ENCODE measurements at regions not wholly inside any gene's neighbourhood (a gene's known extent, or its start where the extent isn't known, plus 50 kb on each side); places are given as distances from the start of the nearest gene placed in this dataset.

- H3K27me3 Mint-ChIP-seq (ENCODE audit: low read depth in 3 of 3) = peaks cover 0 to 2% (median 1%) of the 10 kb centered on the region in 3 donors
- no peaks in the 10 kb centered on the region for H3K27me3 ChIP-seq (ENCODE audit: control insufficient read depth in 2 of 2, insufficient read depth in 2 of 2, low read length in 2 of 2)
- no peak for TF ChIP-seq CTCF (IDR thresholded peaks at IDR 0.05)
- no peaks in the 10 kb centered on the region for H3K36me3 ChIP-seq (replicated peaks in 1 of 2; ENCODE audit: control insufficient read depth in 1 of 2, insufficient read depth in 2 of 2, low read length in 2 of 2)
- no peak overlapping the region for H3K9ac ChIP-seq (ENCODE audit: insufficient read depth, low read length, poor library complexity, severe bottlenecking)
- H4K20me1 ChIP-seq (ENCODE audit: insufficient read depth, low read length) = no peaks in the 10 kb centered on the region
- DNase-seq = no peak
- H3K4me3 Mint-ChIP-seq = no peak overlapping the region
- no peak overlapping the region for H2AFZ ChIP-seq (ENCODE audit: insufficient read depth, low read depth, low read length, poor library complexity, severe bottlenecking)
- no peak overlapping the region for H3K27ac Mint-ChIP-seq
- no peaks in the 10 kb centered on the region for H3K36me3 Mint-ChIP-seq
- H3K4me3 ChIP-seq (replicated peaks in 1 of 3; ENCODE audit: low read depth in 2 of 3, low read length in 3 of 3) = no peak overlapping the region
- no peaks in the 10 kb centered on the region for H3K4me1 ChIP-seq (ENCODE audit: control insufficient read depth in 1 of 2, insufficient read depth in 2 of 2, low read length in 2 of 2)
- WGBS (ENCODE audit: insufficient coverage) = 75% methylated on average over 4 of the region's 6 CpGs
- H3K9me3 Mint-ChIP-seq = peaks cover 0 to 9% (median 3%) of the 10 kb centered on the region in 7 donors
- H3K79me2 ChIP-seq (ENCODE audit: insufficient read depth, low read length) = no peaks in the 10 kb centered on the region
- intact Hi-C loops (cut with micrococcal nuclease) = no loop called here
- no peaks in the 10 kb centered on the region for H3K4me1 Mint-ChIP-seq
- no peak overlapping the region for H3K4me2 ChIP-seq (replicated peaks; ENCODE audit: extremely low read depth, low read length, poor library complexity, severe bottlenecking)
- H3K9me3 ChIP-seq (replicated peaks in 1 of 2; ENCODE audit: control insufficient read depth in 1 of 2, insufficient read depth in 1 of 2, low read length in 2 of 2) = no peaks in the 10 kb centered on the region
- no peak overlapping the region for H3K27ac ChIP-seq (ENCODE audit: low read depth in 1 of 2, low read length in 2 of 2)
Measured at GRCh38 chr7:24024276-24025068, 259.5 kb upstream of the NPY start.

GRCh38 chr7:24025094-24025493 is 258.9 kb upstream of the NPY start:
- Mint-ChIP-seq H3K9me3 (peaks cover 0 to 6% (median 3%) of the 10 kb centered on the region in 7 donors), H3K4me1 (no peaks in the 10 kb centered on the region)
- H3K4me2 ChIP-seq (replicated peaks; ENCODE audit: extremely low read depth, low read length, poor library complexity, severe bottlenecking) = no peak overlapping the region

More at GRCh38 chr7:24025094-24025493, 258.9 kb upstream of the NPY start:
- Histone ChIP-seq H3K9me3 (replicated peaks in 1 of 2; ENCODE audit: control insufficient read depth in 1 of 2, insufficient read depth in 1 of 2, low read length in 2 of 2) (no peaks in the 10 kb centered on the region), H3K4me1 (ENCODE audit: control insufficient read depth in 1 of 2, insufficient read depth in 2 of 2, low read length in 2 of 2) (no peaks in the 10 kb centered on the region), H3K79me2 (ENCODE audit: insufficient read depth, low read length) (no peaks in the 10 kb centered on the region), H4K20me1 (ENCODE audit: insufficient read depth, low read length) (no peaks in the 10 kb centered on the region), H3K9ac (ENCODE audit: insufficient read depth, low read length, poor library complexity, severe bottlenecking) (no peak overlapping the region), H3K27me3 (ENCODE audit: control insufficient read depth in 2 of 2, insufficient read depth in 2 of 2, low read length in 2 of 2) (no peaks in the 10 kb centered on the region), H3K27ac (ENCODE audit: low read depth in 1 of 2, low read length in 2 of 2) (no peak overlapping the region), H3K4me3 (replicated peaks in 1 of 3; ENCODE audit: low read depth in 2 of 3, low read length in 3 of 3) (no peak overlapping the region), H2AFZ (ENCODE audit: insufficient read depth, low read depth, low read length, poor library complexity, severe bottlenecking) (no peak overlapping the region), H3K36me3 (replicated peaks in 1 of 2; ENCODE audit: control insufficient read depth in 1 of 2, insufficient read depth in 2 of 2, low read length in 2 of 2) (no peaks in the 10 kb centered on the region)
- Mint-ChIP-seq H3K4me3 (no peak overlapping the region), H3K27ac (no peak overlapping the region), H3K36me3 (no peaks in the 10 kb centered on the region), H3K27me3 (ENCODE audit: low read depth in 3 of 3) (peaks cover 0 to 2% (median 1%) of the 10 kb centered on the region in 3 donors)
- 58% methylated on average over 2 of the region's 2 CpGs for WGBS (ENCODE audit: insufficient coverage)
- TF ChIP-seq CTCF (IDR thresholded peaks at IDR 0.05) = no peak
- no peak for DNase-seq
- intact Hi-C loops (cut with micrococcal nuclease) = no loop called here
